DND-41 (cell line): ENCODE measurements at regions not wholly inside any gene's neighbourhood (a gene's known extent, or its start where the extent isn't known, plus 50 kb on each side); places are given as distances from the start of the nearest gene placed in this dataset.

ENCODE experiments used
- CTCF ChIP-seq: IDR thresholded peaks from 2 replicates; pipeline ENCODE4 v1.5.1; 2012; ENCODE audit warnings: borderline replicate concordance, low read length, moderate library complexity, mild to moderate bottlenecking; ENCODE audit not compliant: poor library complexity, severe bottlenecking; ENCODE audit errors: extremely low read depth
- EZH2 ChIP-seq: IDR thresholded peaks from 3 replicates; pipeline ENCODE4 v1.6.1; 2012; ENCODE audit warnings: borderline replicate concordance, low read depth, mild to moderate bottlenecking, moderate library complexity, low read length, inconsistent platforms; ENCODE audit not compliant: severe bottlenecking

DNA sequence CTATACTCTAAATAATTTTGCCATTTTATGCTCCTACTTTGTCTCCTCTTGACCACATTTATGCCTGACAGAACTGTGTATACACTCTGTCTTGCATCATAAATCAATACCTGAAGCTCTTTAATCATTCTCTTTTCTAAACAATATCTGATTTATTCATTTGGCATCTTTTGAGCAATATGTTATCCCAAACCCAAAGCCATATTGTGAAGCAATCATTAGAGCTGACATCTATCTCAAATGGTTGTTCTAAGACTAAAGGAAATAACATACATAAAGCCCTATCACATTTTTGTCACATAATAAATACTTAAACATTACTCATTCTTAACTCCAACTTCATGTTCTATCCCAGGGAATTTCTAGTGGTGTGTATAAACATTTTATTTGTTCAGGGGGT is 717.6 kb downstream of the SORCS1 start:
- TF ChIP-seq CTCF (no peak), EZH2 (no peak)
